ENCODE measurements at regions not wholly inside any gene's neighbourhood (a gene's known extent, or its start where the extent isn't known, plus 50 kb on each side); places are given as distances from the start of the nearest gene placed in this dataset.

GRCh38 chr3:8224941-8225340, 276.7 kb upstream of the LMCD1 start:
- TF ChIP-seq CTCF (IDR thresholded peaks at IDR 0.05): no peak
- no peaks in the 10 kb centered on the region for H3K9me3 ChIP-seq
- H3K4me1 ChIP-seq: no peaks in the 10 kb centered on the region
- H3K36me3 ChIP-seq: no peaks in the 10 kb centered on the region
- no peak for DNase-seq
- H3K4me3 ChIP-seq: no peak overlapping the region
- ATAC-seq: no peak
- no peak overlapping the region for H3K27ac ChIP-seq
- no peaks in the 10 kb centered on the region for H3K27me3 ChIP-seq
- intact Hi-C loops (cut with DNase I): no loop called here

- TF ChIP-seq CTCF (IDR thresholded peaks at IDR 0.05): no peak
- Histone ChIP-seq H3K9me3 (no peaks in the 10 kb centered on the region), H3K4me3 (no peak overlapping the region), H3K27me3 (no peaks in the 10 kb centered on the region), H3K4me1 (no peaks in the 10 kb centered on the region), H3K27ac (no peak overlapping the region), H3K36me3 (no peaks in the 10 kb centered on the region)
- no peak for ATAC-seq
- intact Hi-C loops (cut with DNase I): no loop called here
- no peak for DNase-seq
Measured at GRCh38 chr3:8233938-8234337, 267.7 kb upstream of the LMCD1 start.

DNA sequence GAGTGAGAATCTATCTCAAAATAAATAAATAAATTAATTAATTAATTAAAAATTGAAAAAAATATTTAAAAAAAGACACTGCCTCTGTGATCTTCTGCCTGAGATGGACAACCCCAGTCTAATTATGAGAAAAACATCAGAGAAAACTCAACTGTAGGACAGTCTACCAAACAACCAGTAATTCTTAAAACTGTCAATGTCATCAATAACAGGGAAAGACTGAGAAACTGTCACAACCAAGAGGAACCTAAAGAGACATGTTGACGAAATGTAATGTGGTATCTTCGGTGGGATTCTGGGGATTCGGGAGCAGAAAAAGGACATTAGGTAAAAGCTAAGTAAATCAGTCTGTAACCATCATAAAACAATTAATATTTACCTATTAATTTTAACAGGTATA, 265.4 kb upstream of the LMCD1 start:
- ATAC-seq (no peak), DNase-seq (no peak)
- H3K9me3 ChIP-seq: no peaks in the 10 kb centered on the region
- H3K4me1 ChIP-seq: no peaks in the 10 kb centered on the region
- no peak overlapping the region for H3K27ac ChIP-seq
- no peak for TF ChIP-seq CTCF (IDR thresholded peaks at IDR 0.05)
- intact Hi-C loops (cut with DNase I): no loop called here
- H3K36me3 ChIP-seq: no peaks in the 10 kb centered on the region
- H3K27me3 ChIP-seq: no peaks in the 10 kb centered on the region
- H3K4me3 ChIP-seq: no peak overlapping the region

DNA sequence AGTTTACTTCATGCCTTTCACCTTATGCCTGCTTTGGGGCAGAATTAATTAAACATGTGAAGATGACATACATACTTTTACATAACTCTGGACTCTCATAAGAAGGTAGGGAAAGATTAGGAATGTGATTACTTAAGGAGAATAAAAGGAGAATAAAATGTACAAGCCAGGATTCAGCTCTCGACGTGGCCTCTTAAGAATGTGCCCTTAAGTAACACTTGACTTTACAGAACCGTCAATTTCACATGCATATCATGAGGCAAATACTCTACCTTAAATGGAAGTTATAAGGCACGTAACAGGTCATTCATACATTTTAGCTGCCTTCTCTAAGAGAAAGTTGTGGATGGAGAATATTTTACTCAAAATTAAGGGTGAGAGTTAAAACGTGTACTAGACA, 263.7 kb upstream of the LMCD1 start:
- H3K27ac ChIP-seq: no peak overlapping the region
- ATAC-seq (peak; percentile 49), DNase-seq (no peak)
- no peaks in the 10 kb centered on the region for H3K4me1 ChIP-seq
- no peaks in the 10 kb centered on the region for H3K36me3 ChIP-seq
- H3K9me3 ChIP-seq: no peaks in the 10 kb centered on the region
- intact Hi-C loops (cut with DNase I): no loop called here
- H3K27me3 ChIP-seq: no peaks in the 10 kb centered on the region
- no peak for TF ChIP-seq CTCF (IDR thresholded peaks at IDR 0.05)
- H3K4me3 ChIP-seq: no peak overlapping the region

DNA sequence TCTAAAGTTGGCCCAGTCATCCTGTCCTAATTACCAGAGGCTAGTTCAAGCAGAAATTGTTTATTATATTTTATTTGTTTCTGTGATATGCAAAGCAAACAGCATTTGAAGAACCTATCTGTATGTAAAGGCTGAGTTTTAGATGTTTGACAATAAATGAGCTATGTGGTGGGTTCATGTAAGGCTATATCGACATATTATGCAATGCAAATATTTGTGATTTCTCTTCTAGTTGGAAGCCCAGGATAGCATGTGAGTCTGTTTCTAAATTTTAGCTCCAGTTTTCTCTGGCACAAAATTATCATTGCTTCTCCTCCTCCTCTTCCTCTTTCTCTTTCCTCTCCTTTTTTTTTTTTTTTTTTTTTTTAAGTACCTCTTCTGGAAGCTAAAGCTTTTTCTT, 263.2 kb upstream of the LMCD1 start:
- no peak for ATAC-seq

More for the DNA sequence above, 263.2 kb upstream of the LMCD1 start:
- DNase-seq: no peak
- Histone ChIP-seq H3K27ac (no peak overlapping the region), H3K4me3 (no peak overlapping the region), H3K36me3 (no peaks in the 10 kb centered on the region), H3K9me3 (no peaks in the 10 kb centered on the region), H3K27me3 (no peaks in the 10 kb centered on the region), H3K4me1 (no peaks in the 10 kb centered on the region)
- TF ChIP-seq CTCF (IDR thresholded peaks at IDR 0.05): no peak
- intact Hi-C loops (cut with DNase I): no loop called here

Measured in upper lobe of right lung (tissue), 1 donor.